ENCODE measurements at regions not wholly inside any gene's neighbourhood (a gene's known extent, or its start where the extent isn't known, plus 50 kb on each side); places are given as distances from the start of the nearest gene placed in this dataset.

GRCh38 chr1:194196562-194196961, 1010.1 kb upstream of the B3GALT2 start:
- Histone ChIP-seq H3K9me3 (replicated peaks; ENCODE audit: control insufficient read depth, insufficient read depth, low read length) (no peaks in the 10 kb centered on the region), H3K36me3 (ENCODE audit: control insufficient read depth in 2 of 2, insufficient read depth in 2 of 2, low read length in 1 of 2) (no peaks in the 10 kb centered on the region), H3K4me3 (no peak overlapping the region), H3K79me2 (ENCODE audit: control insufficient read depth, insufficient read depth, low read length) (no peaks in the 10 kb centered on the region), H3K27ac (ENCODE audit: control insufficient read depth, insufficient read depth) (no peak overlapping the region), H3K4me2 (ENCODE audit: control insufficient read depth, insufficient read depth) (no peak overlapping the region), H4K20me1 (ENCODE audit: control insufficient read depth, insufficient read depth) (no peaks in the 10 kb centered on the region), H3K9ac (ENCODE audit: control insufficient read depth, insufficient read depth, low read length) (no peak overlapping the region), H3K4me1 (ENCODE audit: control insufficient read depth, insufficient read depth, low read length) (no peaks in the 10 kb centered on the region), H3K27me3 (replicated peaks in 1 of 2; ENCODE audit: control insufficient read depth in 2 of 2, insufficient read depth in 2 of 2, low read length in 1 of 2) (no peaks in the 10 kb centered on the region), H2AFZ (ENCODE audit: control insufficient read depth, low read depth, low read length) (no peak overlapping the region)
- intact Hi-C loops (cut with micrococcal nuclease; ENCODE audit: unreplicated experiment) (no loop called here), in situ Hi-C loops (cut with MboI) (no loop called here)
- ChIA-PET SMC1A (ENCODE audit: uncharacterized antibody, unreplicated experiment) (interaction anchor here (1.1 to 1.4 kb wide), 3 partner anchors 10 to 24 kb away, joined by 3 read pairs; no protein-coding TSS in a partner anchor), CTCF (interaction anchor here (1.0 kb wide), 1 partner anchor 17 kb away, joined by 3 read pairs; no protein-coding TSS in a partner anchor), POLR2A (no interaction called here), RAD21 (ENCODE audit: unreplicated experiment) (no interaction called here)
- FAIRE-seq (no peak), DNase-seq (ENCODE audit: low read depth, low spot score) (no peak), ATAC-seq (no peak)
- TF ChIP-seq NFYA (IDR thresholded peaks at IDR 0.05; ENCODE audit: borderline replicate concordance, low read depth, low read length) = no peak
- no peak for TF ChIP-seq REST (IDR thresholded peaks at IDR 0.05; ENCODE audit: low read depth, low read length)
- no peak for TF ChIP-seq RB1 (IDR thresholded peaks at IDR 0.05; ENCODE audit: borderline replicate concordance)
- no peak for TF ChIP-seq NFXL1 (IDR thresholded peaks at IDR 0.05; ENCODE audit: borderline replicate concordance)
- no peak for TF ChIP-seq CREM (IDR thresholded peaks at IDR 0.05; ENCODE audit: low read depth)
- no peak for TF ChIP-seq BCLAF1 (IDR thresholded peaks at IDR 0.05)
- no peak for TF ChIP-seq ZNF207 (IDR thresholded peaks at IDR 0.05; ENCODE audit: borderline replicate concordance)
- no peak for TF ChIP-seq MAX (IDR thresholded peaks at IDR 0.05; ENCODE audit: low read depth, low read length)
- TF ChIP-seq NBN (IDR thresholded peaks at IDR 0.05) = no peak
- no TSS peak for BruUV-seq (replicated peaks)
- WGBS (ENCODE audit: insufficient coverage, insufficient replicate concordance, low lambda C conversion rate, missing lambda C conversion rate) = 26% methylated on average over 4 of the region's 4 CpGs
